Uterus (tissue), 3 donors: ENCODE measurements at regions not wholly inside any gene's neighbourhood (a gene's known extent, or its start where the extent isn't known, plus 50 kb on each side); places are given as distances from the start of the nearest gene placed in this dataset.

Experiments
- DNase-seq, 2 donors: peaks; one replicate each; pipeline ENCODE4 v3.0.0-alpha.2; 2019 to 2020
- H3K27ac ChIP-seq, 2 donors: fragments of 200-600 bp; sonication (generic); 1 replicate in 1 of 2; 2 replicates in 1 of 2; pipeline ENCODE4 v1.5.1; 2016 to 2018
- H3K27me3 ChIP-seq, 2 donors: fragments of 200-600 bp; sonication (generic); one replicate each; pipeline ENCODE4 v1.5.1; 2018 to 2019; ENCODE audit warnings: control low read depth in 1 of 2
- H3K36me3 ChIP-seq, 2 donors: fragments of 200-600 bp; sonication (generic); one replicate each; pipeline ENCODE4 v1.5.1; 2019; ENCODE audit warnings: control low read depth in 1 of 2
- H3K4me1 ChIP-seq, 2 donors: fragments of 200-600 bp; sonication (generic); one replicate each; pipeline ENCODE4 v1.5.1; 2018 to 2019; ENCODE audit warnings: control low read depth in 1 of 2
- H3K4me3 ChIP-seq, 2 donors: fragments of 200-600 bp; sonication (generic); 1 replicate in 1 of 2; 2 replicates in 1 of 2; pipeline ENCODE4 v1.5.1; 2018 to 2019; ENCODE audit warnings: mild to moderate bottlenecking in 1 of 2
- H3K9me3 ChIP-seq, 2 donors: fragments of 200-600 bp; sonication (generic); one replicate each; pipeline ENCODE4 v1.5.1; 2019; ENCODE audit warnings: control low read depth in 1 of 2
- POLR2A ChIP-seq, 2 donors: fragments of 450-650 bp; IDR thresholded peaks; one replicate each; pipeline ENCODE4 v1.6.1; 2016; ENCODE audit warnings: antibody characterized with exemption in 2 of 2, mild to moderate bottlenecking in 1 of 2, moderate library complexity in 1 of 2
- intact Hi-C: fragments of 100-400 bp; cut with DNase I; formaldehyde crosslinking; loops from one replicate; pipeline ENCODE4 v1.15.1; 2023; ENCODE audit warnings: low total_unique reads
- TF ChIP-seq, protein P1 (sequence below), 4 experiments: fragments of 200-600 bp in 2 of 4; fragments of 450-650 bp in 2 of 4; sonication (generic) in 2 of 4; IDR thresholded peaks; one replicate each; pipeline ENCODE4 v1.5.1; 2016 to 2019; ENCODE audit warnings: antibody characterized with exemption in 4 of 4, mild to moderate bottlenecking in 2 of 4, moderate library complexity in 1 of 4
- donor health status: DM: yes; HTN: yes; CAD: no.

DNA sequence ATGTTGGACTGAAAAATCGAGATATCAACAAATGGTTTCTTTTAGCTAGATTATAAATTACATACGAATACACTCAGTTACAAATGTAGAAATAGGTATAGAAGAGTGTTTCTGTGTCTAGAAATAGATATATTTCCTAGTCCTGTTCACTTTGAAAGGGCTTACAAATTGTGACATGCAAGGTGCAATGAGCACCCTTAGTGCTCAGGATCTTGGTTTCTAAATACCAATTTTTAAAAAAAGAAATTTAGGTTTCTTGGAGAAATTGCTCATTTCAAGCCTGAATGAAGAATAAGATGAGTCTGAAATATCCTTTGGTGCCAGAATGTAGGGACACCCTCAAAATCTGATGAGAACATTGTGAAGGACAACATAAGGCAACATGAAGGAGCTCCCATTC is 306.0 kb downstream of the CRPPA start:
- TF ChIP-seq POLR2A (IDR thresholded peaks at IDR 0.05) = no peak
- TF ChIP-seq, protein P1, sequence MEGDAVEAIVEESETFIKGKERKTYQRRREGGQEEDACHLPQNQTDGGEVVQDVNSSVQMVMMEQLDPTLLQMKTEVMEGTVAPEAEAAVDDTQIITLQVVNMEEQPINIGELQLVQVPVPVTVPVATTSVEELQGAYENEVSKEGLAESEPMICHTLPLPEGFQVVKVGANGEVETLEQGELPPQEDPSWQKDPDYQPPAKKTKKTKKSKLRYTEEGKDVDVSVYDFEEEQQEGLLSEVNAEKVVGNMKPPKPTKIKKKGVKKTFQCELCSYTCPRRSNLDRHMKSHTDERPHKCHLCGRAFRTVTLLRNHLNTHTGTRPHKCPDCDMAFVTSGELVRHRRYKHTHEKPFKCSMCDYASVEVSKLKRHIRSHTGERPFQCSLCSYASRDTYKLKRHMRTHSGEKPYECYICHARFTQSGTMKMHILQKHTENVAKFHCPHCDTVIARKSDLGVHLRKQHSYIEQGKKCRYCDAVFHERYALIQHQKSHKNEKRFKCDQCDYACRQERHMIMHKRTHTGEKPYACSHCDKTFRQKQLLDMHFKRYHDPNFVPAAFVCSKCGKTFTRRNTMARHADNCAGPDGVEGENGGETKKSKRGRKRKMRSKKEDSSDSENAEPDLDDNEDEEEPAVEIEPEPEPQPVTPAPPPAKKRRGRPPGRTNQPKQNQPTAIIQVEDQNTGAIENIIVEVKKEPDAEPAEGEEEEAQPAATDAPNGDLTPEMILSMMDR (IDR thresholded peaks at IDR 0.05) = no peak
- DNase-seq = no peak
- Histone ChIP-seq H3K4me1 (no peaks in the 10 kb centered on the region), H3K9me3 (no peaks in the 10 kb centered on the region), H3K27ac (no peak overlapping the region), H3K27me3 (no peaks in the 10 kb centered on the region), H3K36me3 (no peaks in the 10 kb centered on the region), H3K4me3 (no peak overlapping the region)
- intact Hi-C loops = no loop called here

DNA sequence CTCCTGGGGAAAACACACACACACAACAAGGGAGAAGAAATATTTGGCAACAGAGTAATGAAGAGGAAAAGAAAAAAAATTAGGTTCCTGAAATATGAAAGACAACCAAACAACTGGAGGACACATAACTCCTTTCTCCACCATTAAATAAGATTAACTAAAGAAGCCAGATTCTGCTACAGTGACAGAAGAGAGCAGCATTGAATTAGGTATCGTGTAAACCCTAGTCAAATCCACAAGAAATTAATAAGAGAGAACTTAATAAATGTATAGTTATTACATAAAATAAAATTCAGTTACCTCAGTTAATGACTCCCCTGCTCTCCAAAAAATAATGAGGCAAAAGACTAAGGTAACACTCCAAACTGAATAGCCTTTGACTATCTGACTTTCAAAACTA is 306.7 kb downstream of the CRPPA start:
- Histone ChIP-seq H3K9me3 (no peaks in the 10 kb centered on the region), H3K4me3 (no peak overlapping the region), H3K27me3 (no peaks in the 10 kb centered on the region), H3K27ac (no peak overlapping the region), H3K36me3 (no peaks in the 10 kb centered on the region), H3K4me1 (no peaks in the 10 kb centered on the region)
- TF ChIP-seq POLR2A (IDR thresholded peaks at IDR 0.05) = no peak
- TF ChIP-seq, protein P1 (IDR thresholded peaks at IDR 0.05) = no peak
- DNase-seq = no peak
- intact Hi-C loops = no loop called here

DNA sequence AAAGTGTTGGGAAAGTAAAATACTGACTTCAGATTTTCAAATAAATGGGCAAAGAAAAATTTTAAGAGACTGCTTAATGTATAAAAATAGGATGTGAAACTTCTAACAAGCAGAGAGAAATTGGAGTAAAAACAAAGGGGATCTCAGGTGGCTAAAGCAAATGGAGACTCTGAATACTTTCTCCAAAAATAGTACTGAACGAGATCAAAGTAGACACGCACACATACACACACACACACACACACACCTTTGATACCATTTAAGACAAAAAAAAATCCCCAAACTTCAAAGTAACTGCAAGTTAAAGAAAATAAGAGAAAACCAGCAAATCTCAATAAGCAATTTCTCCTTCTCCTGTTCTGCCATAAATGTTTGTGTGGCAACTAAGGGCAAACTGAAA is 307.3 kb downstream of the CRPPA start:
- DNase-seq = no peak
- TF ChIP-seq POLR2A (IDR thresholded peaks at IDR 0.05) = no peak
- TF ChIP-seq, protein P1 (IDR thresholded peaks at IDR 0.05) = no peak

DNA sequence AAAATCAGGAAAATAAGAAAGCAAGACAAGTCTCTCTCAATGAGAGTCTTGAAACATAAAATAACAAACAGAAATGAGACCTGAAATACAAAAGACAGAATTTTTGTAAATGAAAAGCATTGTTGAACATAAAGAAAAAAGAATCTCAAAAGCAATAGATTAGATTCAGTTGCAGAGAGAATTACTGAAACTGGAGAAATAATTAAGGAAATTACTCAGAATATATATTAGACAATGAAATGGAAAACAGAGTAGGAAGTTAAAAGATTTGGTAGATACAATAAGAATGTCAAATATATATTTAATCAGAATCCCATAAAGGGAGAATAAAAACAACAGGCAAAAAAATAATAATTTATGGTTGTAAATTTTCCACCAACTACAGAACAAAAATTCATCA is 308.3 kb downstream of the CRPPA start:
- TF ChIP-seq, protein P1 (IDR thresholded peaks at IDR 0.05) = no peak
- TF ChIP-seq POLR2A (IDR thresholded peaks at IDR 0.05) = no peak
- H3K27ac ChIP-seq = no peak overlapping the region
- no peaks in the 10 kb centered on the region for H3K27me3 ChIP-seq
- DNase-seq = no peak
- no peaks in the 10 kb centered on the region for H3K36me3 ChIP-seq
- no peak overlapping the region for H3K4me3 ChIP-seq
- intact Hi-C loops = no loop called here
- H3K9me3 ChIP-seq = peaks cover 0 to 3% of the 10 kb centered on the region in 2 donors
- no peaks in the 10 kb centered on the region for H3K4me1 ChIP-seq

More for the DNA sequence above, 307.3 kb downstream of the CRPPA start:
- no peaks in the 10 kb centered on the region for H3K4me1 ChIP-seq
- intact Hi-C loops = no loop called here
- no peak overlapping the region for H3K27ac ChIP-seq
- no peak overlapping the region for H3K4me3 ChIP-seq
- peaks cover 0 to under 1% of the 10 kb centered on the region in 2 donors for H3K9me3 ChIP-seq
- H3K27me3 ChIP-seq = no peaks in the 10 kb centered on the region
- no peaks in the 10 kb centered on the region for H3K36me3 ChIP-seq

DNA sequence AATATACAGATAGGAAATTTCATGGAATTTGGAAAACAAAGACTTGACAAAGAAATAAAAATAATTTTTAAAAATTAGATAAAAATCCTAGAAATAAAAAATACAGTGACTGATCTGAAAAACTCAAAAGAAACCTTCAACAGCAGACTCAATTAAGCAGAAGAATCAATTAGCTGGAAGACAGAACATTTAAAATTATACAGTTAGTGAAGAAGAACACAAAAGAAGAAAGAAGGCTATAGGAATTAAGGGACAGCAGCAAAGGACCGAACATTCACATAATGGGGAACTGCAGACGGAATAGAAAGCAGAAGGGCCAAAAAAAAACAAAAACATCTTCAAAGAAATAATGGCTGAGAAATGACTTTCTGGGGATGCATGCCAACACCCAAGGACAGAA is 314.5 kb downstream of the CRPPA start:
- TF ChIP-seq, protein P1 (IDR thresholded peaks at IDR 0.05) = no peak
- TF ChIP-seq POLR2A (IDR thresholded peaks at IDR 0.05) = no peak
- Histone ChIP-seq H3K27ac (no peak overlapping the region), H3K27me3 (no peaks in the 10 kb centered on the region), H3K4me1 (no peaks in the 10 kb centered on the region), H3K4me3 (no peak overlapping the region), H3K36me3 (no peaks in the 10 kb centered on the region), H3K9me3 (peaks cover 0 to 16% of the 10 kb centered on the region in 2 donors)
- DNase-seq = no peak
- intact Hi-C loops = no loop called here
